Stimulated activated CD8-positive, alpha-beta memory T cell treated with anti-CD3 and anti-CD28 coated beads, Interleukin-7, amount 100 ng/mL, for 4 hours (primary cell): ENCODE measurements at regions not wholly inside any gene's neighbourhood (a gene's known extent, or its start where the extent isn't known, plus 50 kb on each side); places are given as distances from the start of the nearest gene placed in this dataset.
A peak's percentile ranks its signal among the peaks of the same experiment; 100 is the strongest.

Experiments
- DNase-seq, 2 donors: peaks; one replicate each; pipeline ENCODE4 v3.0.0-alpha.2; 2020; ENCODE audit warnings: low read depth in 2 of 2

GRCh38 chr14:89015016-89015415 is 190.6 kb downstream of the TTC8 start:
- DNase-seq, result no peak

- DNase-seq, result no peak
Observed at GRCh38 chr14:89017417-89017816, 193.0 kb downstream of the TTC8 start.

GRCh38 chr14:89022274-89022673 is 197.8 kb downstream of the TTC8 start:
- DNase-seq, result no peak

- no peak for DNase-seq
Observed at GRCh38 chr14:89024691-89025090, 200.2 kb downstream of the TTC8 start.

- DNase-seq, result no peak
Observed at GRCh38 chr14:89025561-89026236, 201.2 kb downstream of the TTC8 start.

DNA sequence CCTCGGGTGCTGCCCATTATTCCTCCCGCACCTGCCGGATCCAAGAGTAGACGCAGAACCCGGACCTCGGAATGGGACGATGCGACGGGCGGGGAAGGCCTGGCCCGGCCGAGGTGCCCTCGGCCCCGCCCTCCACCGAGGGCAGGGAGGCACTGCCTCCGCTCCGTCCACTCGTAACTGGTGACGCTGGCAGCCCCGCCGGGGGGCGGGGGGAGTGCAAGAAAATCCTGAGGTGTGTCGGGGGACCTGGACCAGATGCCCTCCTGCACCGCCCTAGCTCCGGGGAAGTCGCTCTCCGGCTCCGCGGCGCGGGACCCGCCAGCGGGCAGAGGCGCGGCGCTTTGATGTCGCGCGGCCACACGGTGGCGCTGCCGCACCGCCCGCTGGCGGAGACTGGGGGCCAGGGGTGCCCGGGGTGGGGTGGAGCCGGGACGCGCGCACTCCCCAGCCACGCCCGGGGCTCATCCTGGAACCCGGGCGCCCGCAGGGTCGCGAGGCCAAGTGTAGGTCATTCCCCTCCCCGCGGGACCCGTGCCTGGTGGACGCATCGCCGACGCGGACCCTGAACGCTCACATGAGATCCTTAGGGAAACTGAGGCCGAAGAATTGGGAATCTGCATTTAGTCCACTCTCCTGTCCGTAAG is 202.8 kb downstream of the TTC8 start:
- peak; percentile 4 to 37 for DNase-seq

DNA sequence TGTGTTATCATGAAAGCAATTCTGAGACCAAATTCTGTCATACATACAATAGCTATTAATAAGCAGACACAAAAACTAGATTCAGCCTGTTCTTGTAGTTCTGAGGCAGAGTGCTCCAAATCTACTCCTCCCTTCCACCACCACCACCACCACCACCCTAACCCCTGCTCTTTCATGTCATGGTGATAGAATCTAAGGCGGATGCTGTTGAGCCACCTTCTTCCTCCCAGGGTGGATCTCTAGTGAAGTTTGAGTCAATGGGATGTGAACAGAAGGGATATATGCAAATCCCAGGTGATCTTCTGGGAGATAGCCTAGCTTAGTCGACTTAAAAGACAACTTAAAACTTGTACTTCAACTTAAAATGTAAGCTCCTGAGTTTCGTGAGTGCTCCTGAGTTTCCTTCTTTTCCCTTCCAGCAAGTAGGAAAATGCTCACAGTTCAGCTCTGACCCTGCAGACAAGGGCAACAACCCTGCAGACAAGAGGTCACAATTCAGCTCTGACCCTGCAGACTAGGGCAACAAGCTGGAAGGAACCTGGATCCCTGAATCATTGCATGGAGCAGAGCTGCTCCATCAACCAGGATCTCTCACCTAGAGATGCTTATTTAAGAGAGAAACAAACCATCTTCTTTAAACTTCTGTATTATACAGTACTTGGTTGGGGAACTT is 204.1 kb downstream of the TTC8 start:
- DNase-seq, result no peak

- no peak for DNase-seq
Observed at GRCh38 chr14:89029961-89030694, 205.7 kb downstream of the TTC8 start.

DNA sequence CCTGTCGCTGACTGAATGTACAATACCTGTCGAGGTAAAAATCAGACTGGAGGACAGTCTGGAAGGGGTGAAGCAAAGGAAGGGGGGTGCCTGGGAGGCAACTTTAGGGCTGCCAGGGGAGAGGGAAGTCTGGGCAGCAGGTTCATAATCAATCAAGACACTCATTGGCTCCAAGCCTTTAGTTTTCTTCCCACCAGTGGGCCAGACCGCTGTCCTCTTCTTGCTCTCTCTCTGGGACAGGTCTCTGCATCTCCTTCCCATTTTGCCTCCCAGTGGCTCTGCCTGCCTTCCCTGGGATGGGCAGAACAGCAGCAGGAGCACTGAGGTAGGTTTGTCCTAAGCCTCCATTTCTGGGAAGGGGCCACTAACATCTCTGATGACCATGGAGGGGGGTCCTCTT is 206.5 kb downstream of the TTC8 start:
- no peak for DNase-seq

DNA sequence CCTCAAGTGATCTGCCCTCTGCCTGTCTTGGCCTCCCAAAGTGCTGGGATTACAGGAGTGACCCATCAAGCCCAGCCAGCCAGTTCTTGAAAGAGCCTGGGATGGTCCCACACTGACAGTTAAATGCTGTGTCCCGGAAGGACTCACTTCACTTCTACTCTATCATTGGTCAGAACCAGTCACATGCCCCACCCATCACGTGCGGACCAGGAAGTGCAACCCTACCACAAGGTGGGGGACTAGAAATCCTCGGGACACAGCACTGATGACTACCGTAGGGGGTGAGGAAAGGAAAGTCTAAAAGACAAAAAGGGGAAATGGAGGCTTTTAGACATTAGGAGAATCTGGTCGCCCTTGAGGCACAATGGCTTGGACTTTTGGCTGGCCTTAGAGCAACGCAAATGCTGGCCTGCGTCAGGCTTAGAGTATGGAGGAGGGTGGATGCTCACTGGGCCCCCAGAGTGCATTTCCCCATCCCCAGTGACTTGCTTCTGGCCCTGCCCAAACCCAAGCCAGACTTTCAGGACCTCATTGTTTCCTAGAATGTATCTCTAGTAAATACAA is 207.7 kb downstream of the TTC8 start:
- DNase-seq, result no peak

- no peak for DNase-seq
Observed at GRCh38 chr14:89033756-89034155, 209.3 kb downstream of the TTC8 start.

DNA sequence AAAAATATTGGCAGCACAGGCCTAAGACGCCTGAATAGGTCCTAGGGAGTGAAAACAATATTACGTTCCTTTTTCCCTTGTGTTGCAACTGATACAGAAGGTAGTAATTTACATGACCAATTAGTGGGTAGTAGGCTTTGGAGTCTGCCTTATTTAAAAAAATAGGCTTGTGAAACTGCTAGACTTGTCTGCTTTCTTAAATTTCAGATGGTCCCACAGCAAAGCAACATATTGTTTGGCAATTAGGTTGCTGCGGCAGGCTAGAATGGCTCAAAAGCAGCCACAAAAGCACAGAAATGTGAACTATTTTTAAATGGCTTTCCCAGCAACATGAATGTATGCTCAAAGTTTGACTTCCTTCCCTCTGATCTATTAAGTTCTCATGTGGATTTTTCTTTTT is 211.9 kb downstream of the TTC8 start:
- DNase-seq, result no peak

DNA sequence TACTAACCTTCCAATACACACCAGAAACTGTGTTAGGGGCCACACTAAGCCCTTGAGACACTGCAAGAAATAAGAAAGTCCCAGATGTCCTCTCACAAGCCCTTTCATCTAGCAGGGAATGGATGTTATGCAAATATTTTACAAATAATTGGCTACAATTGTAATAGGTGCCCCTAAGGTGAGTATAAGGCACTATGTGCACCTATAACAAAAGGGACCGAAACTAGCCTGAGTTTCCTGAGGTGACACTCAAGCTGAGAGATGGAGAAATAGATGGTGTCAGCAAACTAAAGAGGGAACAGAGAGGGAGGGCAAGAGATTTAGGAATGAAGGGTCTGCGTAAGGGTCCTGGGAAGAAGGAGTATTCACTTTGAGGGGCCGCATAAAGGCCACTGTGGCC is 212.6 kb downstream of the TTC8 start:
- DNase-seq, result no peak

- no peak for DNase-seq
Observed at GRCh38 chr14:89040080-89040459, 215.6 kb downstream of the TTC8 start.

GRCh38 chr14:89040460-89041256 is 216.2 kb downstream of the TTC8 start:
- peak; percentile 53 to 57 for DNase-seq

GRCh38 chr14:89041257-89041582 is 216.8 kb downstream of the TTC8 start:
- DNase-seq, result no peak

DNA sequence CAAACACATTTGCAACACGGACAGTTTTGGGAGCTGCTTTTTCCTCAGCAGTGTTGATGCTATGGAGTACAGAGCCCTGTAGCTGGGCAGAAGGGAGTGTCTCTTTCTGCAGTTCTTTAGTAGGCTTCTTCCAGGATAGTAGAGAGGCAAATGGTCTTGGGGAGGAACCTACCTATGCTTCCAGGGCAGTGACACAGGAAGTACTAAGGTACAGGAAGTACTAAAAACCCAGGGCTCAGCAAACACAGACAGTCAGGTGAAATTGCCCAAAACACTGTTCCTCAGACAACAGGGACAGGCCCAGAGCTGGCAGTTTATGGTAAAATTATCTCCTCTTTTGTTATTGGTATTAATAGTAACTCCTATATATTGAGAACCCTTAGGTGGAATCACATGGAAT is 217.6 kb downstream of the TTC8 start:
- DNase-seq, result no peak

DNA sequence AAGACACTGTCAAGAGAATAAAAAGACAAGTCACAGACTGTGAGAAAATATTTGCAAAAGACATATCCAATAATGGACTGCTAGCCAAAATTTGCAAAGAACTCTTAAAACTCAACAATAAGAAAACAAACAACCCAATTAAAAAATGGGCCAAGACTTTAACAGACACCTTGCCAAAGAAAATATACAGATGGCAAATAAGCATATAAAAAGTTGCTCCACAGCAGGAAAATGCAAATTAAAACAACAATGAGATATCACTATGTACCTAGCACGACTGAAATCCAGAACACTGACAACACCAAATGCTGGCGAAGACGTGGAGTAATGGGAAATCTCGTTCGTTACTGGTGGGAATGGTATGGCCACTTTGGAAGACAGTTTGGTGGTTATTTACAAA is 228.9 kb downstream of the TTC8 start:
- DNase-seq, result no peak

- DNase-seq, result no peak
Observed at GRCh38 chr14:89056394-89056793, 231.9 kb downstream of the TTC8 start.

DNA sequence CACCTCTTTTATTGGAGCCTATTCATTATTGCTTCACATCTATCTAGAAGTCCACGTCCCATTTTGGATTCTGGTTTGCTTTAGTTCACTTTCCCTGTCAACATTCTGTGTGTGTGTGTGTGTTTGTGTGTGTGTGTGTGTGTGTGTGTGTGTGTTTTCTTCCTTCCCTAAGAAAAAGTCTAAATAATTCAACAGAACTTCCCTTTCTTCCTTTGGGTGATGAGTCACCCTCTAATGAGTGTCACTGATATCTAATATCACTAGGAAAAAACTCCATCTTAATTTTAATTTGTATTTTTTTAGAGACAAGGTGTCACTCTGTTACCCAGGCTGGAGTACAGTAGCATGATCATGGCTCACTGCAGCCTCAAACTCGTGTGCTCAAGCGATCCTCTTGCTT is 234.2 kb downstream of the TTC8 start:
- no peak for DNase-seq

- no peak for DNase-seq
Observed at GRCh38 chr14:89060191-89060590, 235.7 kb downstream of the TTC8 start.

GRCh38 chr14:89061696-89062095 is 237.2 kb downstream of the TTC8 start:
- DNase-seq, result no peak
